ENCODE measurements at regions not wholly inside any gene's neighbourhood (a gene's known extent, or its start where the extent isn't known, plus 50 kb on each side); places are given as distances from the start of the nearest gene placed in this dataset.

GRCh38 chr1:69123486-69123885, 444.2 kb upstream of the LRRC7 start:
- H3K4me3 ChIP-seq (ENCODE audit: low read length), result no peak overlapping the region
- H3K9ac ChIP-seq (ENCODE audit: low read length), result no peak overlapping the region
- H3K79me2 ChIP-seq (replicated peaks; ENCODE audit: insufficient read depth, low read length), result no peaks in the 10 kb centered on the region
- H3K27me3 ChIP-seq (ENCODE audit: insufficient read depth, low read depth, low read length), result no peaks in the 10 kb centered on the region
- H4K20me1 ChIP-seq (ENCODE audit: insufficient read depth), result no peaks in the 10 kb centered on the region
- no peaks in the 10 kb centered on the region for H3K9me2 ChIP-seq (ENCODE audit: insufficient read depth, low read length)
- no peak for TF ChIP-seq MXI1 (conservative IDR thresholded peaks at IDR 0.05; ENCODE audit: poor library complexity, severe bottlenecking)
- no peak for TF ChIP-seq RAD21 (conservative IDR thresholded peaks at IDR 0.05)
- TF ChIP-seq EP300 (conservative IDR thresholded peaks at IDR 0.05; ENCODE audit: poor library complexity, severe bottlenecking), result no peak
- no peak for TF ChIP-seq EZH2 (IDR thresholded peaks at IDR 0.05; ENCODE audit: borderline replicate concordance, insufficient read depth, low read length, poor library complexity, severe bottlenecking)
- no peak for TF ChIP-seq REST (IDR thresholded peaks at IDR 0.05; ENCODE audit: borderline replicate concordance)
- TF ChIP-seq CTCF (IDR thresholded peaks at IDR 0.05; ENCODE audit: poor library complexity, severe bottlenecking), result no peak
- no peak for TF ChIP-seq SMC3 (conservative IDR thresholded peaks at IDR 0.05; ENCODE audit: poor library complexity)
- TF ChIP-seq POLR2AphosphoS5 (IDR thresholded peaks at IDR 0.05), result no peak
- no peak for TF ChIP-seq TAF1 (IDR thresholded peaks at IDR 0.05; ENCODE audit: low read depth)
- H3K9me3 ChIP-seq (ENCODE audit: low read length), result no peaks in the 10 kb centered on the region
- H3F3A ChIP-seq (ENCODE audit: insufficient read depth, low read length, poor library complexity, severe bottlenecking), result no peaks in the 10 kb centered on the region
- no peak overlapping the region for H3K4me2 ChIP-seq (ENCODE audit: low read length)
- H2AFZ ChIP-seq (ENCODE audit: low read depth, low read length), result no peak overlapping the region
- no peaks in the 10 kb centered on the region for H3K36me3 ChIP-seq (ENCODE audit: insufficient read depth, low read length)
- H3K27ac ChIP-seq (ENCODE audit: low read length), result no peak overlapping the region

GRCh38 chr1:69126796-69127195, 440.9 kb upstream of the LRRC7 start:
- TF ChIP-seq REST (IDR thresholded peaks at IDR 0.05; ENCODE audit: borderline replicate concordance), result no peak
- H3K36me3 ChIP-seq (ENCODE audit: insufficient read depth, low read length), result no peaks in the 10 kb centered on the region
- H3K79me2 ChIP-seq (replicated peaks; ENCODE audit: insufficient read depth, low read length), result no peaks in the 10 kb centered on the region

More at GRCh38 chr1:69126796-69127195, 440.9 kb upstream of the LRRC7 start:
- Histone ChIP-seq H3K9me3 (ENCODE audit: low read length) (no peaks in the 10 kb centered on the region), H3K4me2 (ENCODE audit: low read length) (no peak overlapping the region), H3K9ac (ENCODE audit: low read length) (no peak overlapping the region), H3K4me3 (ENCODE audit: low read length) (no peak overlapping the region), H4K20me1 (ENCODE audit: insufficient read depth) (no peaks in the 10 kb centered on the region), H3F3A (ENCODE audit: insufficient read depth, low read length, poor library complexity, severe bottlenecking) (no peaks in the 10 kb centered on the region), H3K27ac (ENCODE audit: low read length) (no peak overlapping the region), H3K9me2 (ENCODE audit: insufficient read depth, low read length) (no peaks in the 10 kb centered on the region), H2AFZ (ENCODE audit: low read depth, low read length) (no peak overlapping the region), H3K27me3 (ENCODE audit: insufficient read depth, low read depth, low read length) (no peaks in the 10 kb centered on the region)
